Bronchial epithelial cell (primary cell): ENCODE measurements at regions not wholly inside any gene's neighbourhood (a gene's known extent, or its start where the extent isn't known, plus 50 kb on each side); places are given as distances from the start of the nearest gene placed in this dataset.

Source experiments
- DNase-seq: peaks from one replicate; pipeline ENCODE4 v3.0.0-alpha.2; 2010; ENCODE audit warnings: low read depth
- FAIRE-seq: peaks from 2 replicates; lab custom pipeline; 2011; peaks lifted over from hg19 to GRCh38; lab: Jason Lieb, UNC
- H3K27me3 ChIP-seq: 2 replicates; pipeline ENCODE4 v1.5.1; 2011; ENCODE audit warnings: low read length; ENCODE audit not compliant: control insufficient read depth, insufficient read depth
- H3K36me3 ChIP-seq: 2 replicates; pipeline ENCODE4 v1.5.1; 2011; ENCODE audit warnings: low read length; ENCODE audit not compliant: control insufficient read depth, insufficient read depth
- H3K4me3 ChIP-seq: 2 replicates; pipeline ENCODE4 v1.5.1; 2011; ENCODE audit warnings: mild to moderate bottlenecking, low read depth, low read length, control low read depth
- TF ChIP-seq, protein P1 (sequence below): IDR thresholded peaks from 2 replicates; pipeline ENCODE4 v1.5.1; 2011; ENCODE audit warnings: mild to moderate bottlenecking, moderate library complexity, low read length, control low read depth, inconsistent platforms; ENCODE audit not compliant: insufficient read depth, severe bottlenecking

- H3K27me3 ChIP-seq, result no peaks in the 10 kb centered on the region
- no peak overlapping the region for H3K4me3 ChIP-seq
- TF ChIP-seq, protein P1, sequence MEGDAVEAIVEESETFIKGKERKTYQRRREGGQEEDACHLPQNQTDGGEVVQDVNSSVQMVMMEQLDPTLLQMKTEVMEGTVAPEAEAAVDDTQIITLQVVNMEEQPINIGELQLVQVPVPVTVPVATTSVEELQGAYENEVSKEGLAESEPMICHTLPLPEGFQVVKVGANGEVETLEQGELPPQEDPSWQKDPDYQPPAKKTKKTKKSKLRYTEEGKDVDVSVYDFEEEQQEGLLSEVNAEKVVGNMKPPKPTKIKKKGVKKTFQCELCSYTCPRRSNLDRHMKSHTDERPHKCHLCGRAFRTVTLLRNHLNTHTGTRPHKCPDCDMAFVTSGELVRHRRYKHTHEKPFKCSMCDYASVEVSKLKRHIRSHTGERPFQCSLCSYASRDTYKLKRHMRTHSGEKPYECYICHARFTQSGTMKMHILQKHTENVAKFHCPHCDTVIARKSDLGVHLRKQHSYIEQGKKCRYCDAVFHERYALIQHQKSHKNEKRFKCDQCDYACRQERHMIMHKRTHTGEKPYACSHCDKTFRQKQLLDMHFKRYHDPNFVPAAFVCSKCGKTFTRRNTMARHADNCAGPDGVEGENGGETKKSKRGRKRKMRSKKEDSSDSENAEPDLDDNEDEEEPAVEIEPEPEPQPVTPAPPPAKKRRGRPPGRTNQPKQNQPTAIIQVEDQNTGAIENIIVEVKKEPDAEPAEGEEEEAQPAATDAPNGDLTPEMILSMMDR, result no peak
- DNase-seq, result no peak
- H3K36me3 ChIP-seq, result no peaks in the 10 kb centered on the region
- no peak for FAIRE-seq
Observed at GRCh38 chr2:41880561-41881243, 167.1 kb upstream of the PKDCC start.

DNA sequence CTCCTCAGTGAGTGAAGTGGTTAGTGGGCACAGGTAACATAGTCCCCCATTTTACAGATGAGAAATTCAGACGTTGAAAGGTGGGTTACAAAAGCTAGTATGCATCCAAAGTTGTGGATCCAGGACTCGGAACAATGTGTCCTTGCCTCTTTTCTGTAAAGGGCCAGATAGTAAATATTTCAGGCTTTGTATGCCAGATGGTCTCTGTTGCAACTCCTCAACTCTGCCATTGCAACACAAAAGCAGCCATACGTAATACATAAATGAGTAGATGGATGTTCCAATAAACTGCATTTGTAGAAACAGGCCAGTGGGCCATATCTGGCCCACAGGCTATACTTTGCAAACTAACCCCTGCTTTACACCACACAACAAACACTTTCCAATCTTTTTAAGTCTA lies 166.6 kb upstream of the PKDCC start:
- no peak for DNase-seq
- TF ChIP-seq, protein P1, result no peak
- Histone ChIP-seq H3K27me3 (no peaks in the 10 kb centered on the region), H3K4me3 (no peak overlapping the region), H3K36me3 (no peaks in the 10 kb centered on the region)
- FAIRE-seq, result no peak

GRCh38 chr2:41884718-41885117 lies 163.1 kb upstream of the PKDCC start:
- no peak overlapping the region for H3K4me3 ChIP-seq
- TF ChIP-seq, protein P1, result no peak
- no peaks in the 10 kb centered on the region for H3K36me3 ChIP-seq
- FAIRE-seq, result no peak
- H3K27me3 ChIP-seq, result peaks cover 2% of the 10 kb centered on the region
- no peak for DNase-seq

- DNase-seq, result no peak
- H3K27me3 ChIP-seq, result peaks cover 2% of the 10 kb centered on the region
- no peak for FAIRE-seq
- no peak overlapping the region for H3K4me3 ChIP-seq
- H3K36me3 ChIP-seq, result no peaks in the 10 kb centered on the region
- TF ChIP-seq, protein P1, result no peak
Observed at GRCh38 chr2:41886145-41886664, 161.6 kb upstream of the PKDCC start.

GRCh38 chr2:41886757-41887156 lies 161.1 kb upstream of the PKDCC start:
- no peaks in the 10 kb centered on the region for H3K36me3 ChIP-seq
- FAIRE-seq, result no peak
- H3K4me3 ChIP-seq, result no peak overlapping the region
- H3K27me3 ChIP-seq, result peaks cover 2% of the 10 kb centered on the region
- DNase-seq, result no peak
- TF ChIP-seq, protein P1, result no peak
